Parathyroid adenoma (tissue), 2 donors: ENCODE measurements at regions not wholly inside any gene's neighbourhood (a gene's known extent, or its start where the extent isn't known, plus 50 kb on each side); places are given as distances from the start of the nearest gene placed in this dataset.

Source experiments
- H2AFZ ChIP-seq: fragments of 300-600 bp; sonication (generic); one replicate; pipeline ENCODE4 v1.7.0; 2017; ENCODE audit warnings: antibody characterized with exemption, mild to moderate bottlenecking
- H3K27ac ChIP-seq: fragments of 300-600 bp; sonication (generic); one replicate; pipeline ENCODE4 v1.7.0; 2017
- H3K27me3 ChIP-seq: fragments of 300-600 bp; sonication (generic); one replicate; pipeline ENCODE4 v1.7.0; 2017; ENCODE audit warnings: low read length; ENCODE audit not compliant: control insufficient read depth, insufficient read depth
- H3K36me3 ChIP-seq: fragments of 300-600 bp; sonication (generic); one replicate; pipeline ENCODE4 v1.7.0; 2017; ENCODE audit warnings: low read length; ENCODE audit not compliant: control insufficient read depth, insufficient read depth
- H3K4me1 ChIP-seq: fragments of 300-600 bp; sonication (generic); one replicate; pipeline ENCODE4 v1.7.0; 2017; ENCODE audit warnings: control low read depth
- H3K4me2 ChIP-seq: fragments of 300-600 bp; sonication (generic); one replicate; pipeline ENCODE4 v1.7.0; 2017; ENCODE audit warnings: low read length
- H3K4me3 ChIP-seq: fragments of 300-600 bp; sonication (generic); one replicate; pipeline ENCODE4 v1.7.0; 2017; ENCODE audit warnings: low read depth, low read length
- H3K79me2 ChIP-seq: fragments of 300-600 bp; sonication (generic); one replicate; pipeline ENCODE4 v1.7.0; 2017; ENCODE audit warnings: control low read depth
- H3K9ac ChIP-seq: fragments of 300-600 bp; sonication (generic); one replicate; pipeline ENCODE4 v1.7.0; 2017; ENCODE audit warnings: mild to moderate bottlenecking
- H3K9me3 ChIP-seq: fragments of 300-600 bp; sonication (generic); one replicate; pipeline ENCODE4 v1.7.0; 2017; ENCODE audit warnings: low read length; ENCODE audit not compliant: control insufficient read depth
- TF ChIP-seq, protein P1 (sequence below): fragments of 300-600 bp; sonication (generic); IDR thresholded peaks from one replicate; pipeline ENCODE4 v1.7.0; 2017; ENCODE audit warnings: antibody characterized with exemption, mild to moderate bottlenecking
- donor health status: primary hyperparathyroidism.

DNA sequence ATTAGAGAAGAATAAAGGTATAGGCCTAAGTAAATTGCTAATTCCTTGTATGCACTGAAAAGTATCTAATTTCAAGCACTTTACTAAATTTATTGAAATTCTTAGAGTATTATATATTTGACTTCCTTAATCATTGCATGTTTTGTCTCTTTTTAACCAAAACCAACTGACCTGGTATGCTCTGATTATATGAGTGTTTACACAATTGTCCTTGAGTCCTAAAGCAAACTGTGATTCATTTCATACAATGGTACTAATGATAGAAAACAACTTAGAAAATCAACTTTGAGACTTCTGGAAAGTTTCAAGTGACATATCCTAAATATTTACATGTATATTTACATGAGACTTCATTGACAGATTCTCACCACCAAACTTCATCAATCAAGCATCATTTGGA lies 1177.1 kb downstream of the ADGRL3 start:
- no peak overlapping the region for H3K4me3 ChIP-seq
- H3K27me3 ChIP-seq: no peaks in the 10 kb centered on the region
- H3K79me2 ChIP-seq: no peaks in the 10 kb centered on the region
- H2AFZ ChIP-seq: no peak overlapping the region
- TF ChIP-seq, protein P1, sequence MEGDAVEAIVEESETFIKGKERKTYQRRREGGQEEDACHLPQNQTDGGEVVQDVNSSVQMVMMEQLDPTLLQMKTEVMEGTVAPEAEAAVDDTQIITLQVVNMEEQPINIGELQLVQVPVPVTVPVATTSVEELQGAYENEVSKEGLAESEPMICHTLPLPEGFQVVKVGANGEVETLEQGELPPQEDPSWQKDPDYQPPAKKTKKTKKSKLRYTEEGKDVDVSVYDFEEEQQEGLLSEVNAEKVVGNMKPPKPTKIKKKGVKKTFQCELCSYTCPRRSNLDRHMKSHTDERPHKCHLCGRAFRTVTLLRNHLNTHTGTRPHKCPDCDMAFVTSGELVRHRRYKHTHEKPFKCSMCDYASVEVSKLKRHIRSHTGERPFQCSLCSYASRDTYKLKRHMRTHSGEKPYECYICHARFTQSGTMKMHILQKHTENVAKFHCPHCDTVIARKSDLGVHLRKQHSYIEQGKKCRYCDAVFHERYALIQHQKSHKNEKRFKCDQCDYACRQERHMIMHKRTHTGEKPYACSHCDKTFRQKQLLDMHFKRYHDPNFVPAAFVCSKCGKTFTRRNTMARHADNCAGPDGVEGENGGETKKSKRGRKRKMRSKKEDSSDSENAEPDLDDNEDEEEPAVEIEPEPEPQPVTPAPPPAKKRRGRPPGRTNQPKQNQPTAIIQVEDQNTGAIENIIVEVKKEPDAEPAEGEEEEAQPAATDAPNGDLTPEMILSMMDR: no peak
- H3K9me3 ChIP-seq: no peaks in the 10 kb centered on the region
- no peaks in the 10 kb centered on the region for H3K4me1 ChIP-seq
- no peaks in the 10 kb centered on the region for H3K36me3 ChIP-seq
- H3K27ac ChIP-seq: no peak overlapping the region
- H3K9ac ChIP-seq: no peak overlapping the region
- no peak overlapping the region for H3K4me2 ChIP-seq

DNA sequence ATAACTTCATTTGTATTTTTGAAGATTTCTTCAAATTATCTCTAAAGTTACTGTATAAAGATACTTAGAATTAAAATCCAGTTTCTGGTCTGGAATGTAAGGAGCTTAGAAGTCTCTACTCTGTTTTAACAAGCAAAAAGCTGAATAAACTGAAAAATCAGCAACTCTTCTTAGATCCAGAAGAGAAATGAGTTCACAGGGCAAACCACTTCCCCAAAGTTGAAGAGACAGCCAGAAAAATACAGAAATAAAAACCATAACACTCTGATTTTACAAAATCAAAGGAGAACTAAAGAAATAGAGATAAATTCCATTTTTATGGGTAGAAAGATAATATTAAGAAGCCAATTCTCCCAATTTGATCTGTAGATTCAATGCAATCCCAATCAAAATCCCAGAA lies 1166.8 kb downstream of the ADGRL3 start:
- TF ChIP-seq, protein P1: no peak

DNA sequence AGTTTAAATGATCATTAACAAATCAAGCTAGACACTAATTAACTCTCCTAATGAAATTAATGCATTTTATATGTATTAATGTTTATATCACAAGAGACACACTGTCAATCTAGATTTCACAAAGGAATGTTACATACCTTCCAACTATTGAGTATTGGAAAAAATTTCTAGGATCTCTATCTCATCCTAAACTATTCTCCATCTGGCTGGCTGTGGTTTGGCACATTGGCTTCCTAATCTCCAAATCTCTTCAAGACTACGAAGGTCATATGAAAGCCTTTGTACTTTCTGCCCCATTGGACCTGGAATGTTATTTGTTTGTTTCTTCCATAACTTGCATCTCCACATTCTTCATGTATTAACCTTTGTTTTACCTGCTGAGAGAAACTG lies 1160.0 kb downstream of the ADGRL3 start:
- Histone ChIP-seq H2AFZ (no peak overlapping the region), H3K36me3 (no peaks in the 10 kb centered on the region), H3K4me2 (no peak overlapping the region), H3K79me2 (no peaks in the 10 kb centered on the region), H3K4me1 (no peaks in the 10 kb centered on the region), H3K9me3 (no peaks in the 10 kb centered on the region), H3K9ac (no peak overlapping the region), H3K27ac (no peak overlapping the region), H3K27me3 (no peaks in the 10 kb centered on the region), H3K4me3 (no peak overlapping the region)
- TF ChIP-seq, protein P1: no peak

More for the DNA sequence above, 1166.8 kb downstream of the ADGRL3 start:
- Histone ChIP-seq H3K9ac (no peak overlapping the region), H3K79me2 (no peaks in the 10 kb centered on the region), H3K4me3 (no peak overlapping the region), H3K36me3 (no peaks in the 10 kb centered on the region), H2AFZ (no peak overlapping the region), H3K9me3 (no peaks in the 10 kb centered on the region), H3K4me2 (no peak overlapping the region), H3K27ac (no peak overlapping the region), H3K4me1 (no peaks in the 10 kb centered on the region), H3K27me3 (no peaks in the 10 kb centered on the region)

DNA sequence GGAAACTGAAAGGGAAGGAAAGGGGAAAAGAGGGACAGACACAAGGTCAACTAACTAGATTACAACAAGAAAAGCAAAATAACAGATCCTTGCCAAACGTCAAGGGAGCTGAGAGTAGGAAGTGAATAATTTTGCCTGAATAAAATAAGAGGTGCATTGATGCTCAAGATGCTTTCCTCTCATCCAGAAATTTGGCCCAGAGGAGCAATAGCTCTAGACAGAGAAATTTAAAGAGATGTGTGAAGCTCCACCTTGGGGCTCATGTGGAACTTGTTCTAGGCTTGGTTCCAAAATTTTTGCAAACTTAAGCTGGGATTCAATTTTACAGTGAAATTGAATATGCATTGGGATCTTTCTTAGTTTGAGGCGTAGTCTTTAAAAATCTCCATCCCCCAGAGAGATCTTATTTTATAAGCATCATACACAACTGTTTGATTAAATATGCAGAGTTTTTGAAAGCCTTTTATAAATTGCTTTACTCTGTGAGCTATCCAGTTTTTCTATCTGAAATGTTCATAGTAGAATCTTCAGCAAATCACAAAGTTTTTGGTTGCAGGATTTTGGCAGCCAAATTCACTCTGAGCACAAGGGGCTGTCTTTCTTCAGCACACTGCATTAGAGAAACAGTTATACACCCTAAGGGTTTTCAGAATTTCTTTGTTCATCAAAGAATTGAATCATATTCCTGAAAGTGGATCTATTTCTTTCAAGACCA lies 1159.5 kb downstream of the ADGRL3 start:
- no peak overlapping the region for H3K27ac ChIP-seq
- TF ChIP-seq, protein P1: no peak
- no peak overlapping the region for H2AFZ ChIP-seq

DNA sequence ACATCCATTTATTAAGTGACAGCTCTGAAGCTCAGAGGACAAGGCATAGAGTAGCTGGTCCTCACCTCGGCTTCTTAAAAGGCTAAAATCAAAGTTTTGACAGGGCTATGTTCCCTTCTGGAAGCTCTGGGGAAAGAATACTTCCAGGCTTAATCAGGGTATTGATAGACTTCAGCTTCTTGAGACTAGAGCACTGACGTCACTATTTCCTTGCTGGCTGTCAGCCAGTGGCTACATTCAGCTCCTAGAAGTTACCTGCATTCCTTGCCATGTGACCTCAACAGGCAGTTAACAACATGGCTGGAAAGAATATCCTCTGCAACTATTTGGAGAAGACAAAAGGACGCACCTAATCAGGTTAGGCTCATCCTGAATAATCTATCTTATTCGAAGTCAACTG lies 1144.8 kb downstream of the ADGRL3 start:
- Histone ChIP-seq H2AFZ (no peak overlapping the region), H3K79me2 (no peaks in the 10 kb centered on the region), H3K4me2 (no peak overlapping the region), H3K27ac (no peak overlapping the region), H3K36me3 (no peaks in the 10 kb centered on the region), H3K4me3 (no peak overlapping the region), H3K27me3 (no peaks in the 10 kb centered on the region), H3K9me3 (no peaks in the 10 kb centered on the region), H3K4me1 (no peaks in the 10 kb centered on the region), H3K9ac (no peak overlapping the region)
- TF ChIP-seq, protein P1: no peak

More for the DNA sequence above, 1159.5 kb downstream of the ADGRL3 start:
- H3K27me3 ChIP-seq: no peaks in the 10 kb centered on the region
- H3K9me3 ChIP-seq: no peaks in the 10 kb centered on the region
- H3K4me1 ChIP-seq: no peaks in the 10 kb centered on the region
- no peak overlapping the region for H3K4me2 ChIP-seq
- no peak overlapping the region for H3K9ac ChIP-seq
- H3K79me2 ChIP-seq: no peaks in the 10 kb centered on the region
- no peaks in the 10 kb centered on the region for H3K36me3 ChIP-seq
- no peak overlapping the region for H3K4me3 ChIP-seq
